Stimulated activated CD4-positive, alpha-beta T cell treated with anti-CD3 and anti-CD28 coated beads, Interleukin-15, amount 100 ng/mL, for 24 hours (primary cell): ENCODE measurements at regions not wholly inside any gene's neighbourhood (a gene's known extent, or its start where the extent isn't known, plus 50 kb on each side); places are given as distances from the start of the nearest gene placed in this dataset.
"Not testable (repeated sequence)": the region's sequence is repeated elsewhere in the genome, so short reads cannot be mapped to it uniquely, and the experiment has no call there.

ENCODE experiments used
- DNase-seq: peaks from one replicate; pipeline ENCODE4 v3.0.0-alpha.2; 2020

- DNase-seq, result no peak
These were observed 904.6 kb upstream of the LRRN3 start for GRCh38 chr7:110186334-110186733.

- no peak for DNase-seq
These were observed 902.9 kb upstream of the LRRN3 start for GRCh38 chr7:110187877-110188554.

DNA sequence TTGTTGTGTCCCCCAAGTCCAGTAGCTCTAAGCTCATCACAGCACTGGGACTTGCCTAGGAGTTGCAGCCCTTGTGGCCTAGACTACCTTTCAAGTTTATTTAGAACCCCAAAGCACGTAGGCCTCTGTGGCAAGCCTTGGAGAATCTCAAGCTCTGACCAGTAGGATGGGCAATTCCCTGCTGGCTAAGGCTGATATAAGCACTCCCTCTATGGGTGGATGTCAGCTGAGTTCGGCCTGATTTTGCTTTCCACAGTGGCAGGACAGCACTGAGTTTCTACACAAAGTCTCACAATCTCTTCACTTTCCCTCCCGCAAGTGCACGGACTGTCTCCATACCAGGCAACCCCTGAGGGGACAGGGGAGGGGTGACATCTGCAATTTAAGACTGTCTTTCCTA is 886.4 kb upstream of the LRRN3 start:
- DNase-seq, result no peak

- DNase-seq, result no peak
These were observed 885.0 kb upstream of the LRRN3 start for GRCh38 chr7:110205899-110206298.

- DNase-seq, result no peak
These were observed 881.0 kb upstream of the LRRN3 start for GRCh38 chr7:110209884-110210283.

GRCh38 chr7:110210941-110211608 is 879.9 kb upstream of the LRRN3 start:
- no peak for DNase-seq

DNA sequence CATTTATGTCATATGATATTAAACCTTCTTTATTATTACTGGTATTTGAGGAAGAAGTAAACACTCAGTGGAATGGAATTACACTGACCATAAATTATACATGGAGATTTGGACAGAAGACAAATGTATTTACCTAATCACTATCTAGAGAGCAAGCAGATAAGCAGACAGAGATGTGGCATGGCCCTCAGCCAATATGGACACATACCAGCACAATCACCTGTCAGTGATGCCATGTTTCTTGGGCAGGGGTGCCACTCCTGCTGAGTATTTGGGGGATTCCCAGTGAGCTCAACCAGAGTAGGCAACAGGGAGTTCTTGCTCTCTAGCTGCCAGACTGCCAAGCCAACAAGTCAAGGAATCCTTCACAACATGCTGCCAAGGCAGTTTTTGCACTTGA is 866.3 kb upstream of the LRRN3 start:
- DNase-seq, result no peak

DNA sequence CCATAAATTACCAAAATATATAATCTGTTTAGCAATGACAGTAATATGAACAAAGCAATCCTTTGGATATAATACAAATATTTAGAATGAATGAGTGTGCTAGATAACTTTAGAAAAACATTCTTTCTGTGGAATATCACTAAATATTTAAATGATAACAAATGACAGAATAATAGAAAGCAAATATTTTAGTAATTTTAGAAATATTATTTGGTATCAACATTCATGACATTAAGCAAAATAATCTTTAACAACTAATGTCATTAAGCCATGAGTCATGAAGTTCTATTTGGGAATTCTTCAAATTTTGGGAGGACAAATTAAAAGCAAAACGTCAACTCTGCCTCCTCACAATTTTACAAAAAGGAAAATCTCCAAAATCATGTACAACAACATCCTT is 844.8 kb upstream of the LRRN3 start:
- DNase-seq, result no peak

- no peak for DNase-seq
These were observed 837.8 kb upstream of the LRRN3 start for GRCh38 chr7:110253093-110253492.

GRCh38 chr7:110257673-110258072 is 833.3 kb upstream of the LRRN3 start:
- DNase-seq, result no peak

DNA sequence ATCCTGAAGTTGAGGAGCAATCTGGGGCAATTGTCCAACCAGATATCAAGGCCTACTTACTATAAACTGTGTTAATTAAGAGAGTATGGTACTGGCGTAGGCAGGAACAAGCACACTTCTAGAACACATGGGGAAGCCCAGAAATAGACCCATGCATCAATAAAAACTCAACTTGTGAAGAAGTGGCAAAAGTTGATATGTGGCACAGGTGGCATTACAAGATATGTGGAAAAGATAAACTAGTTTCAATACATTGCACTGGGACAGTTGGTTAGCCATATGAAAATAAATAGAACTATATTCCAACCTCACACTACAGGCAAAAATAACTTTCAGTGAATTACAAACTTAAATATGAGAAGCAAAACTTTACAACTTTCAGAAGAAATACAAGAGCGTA is 828.7 kb upstream of the LRRN3 start:
- no peak for DNase-seq

- no peak for DNase-seq
These were observed 826.6 kb upstream of the LRRN3 start for GRCh38 chr7:110264288-110264687.

- no peak for DNase-seq
These were observed 809.6 kb upstream of the LRRN3 start for GRCh38 chr7:110281362-110281761.

GRCh38 chr7:110283056-110283455 is 807.9 kb upstream of the LRRN3 start:
- DNase-seq, result no peak

GRCh38 chr7:110291430-110291829 is 799.5 kb upstream of the LRRN3 start:
- no peak for DNase-seq

DNA sequence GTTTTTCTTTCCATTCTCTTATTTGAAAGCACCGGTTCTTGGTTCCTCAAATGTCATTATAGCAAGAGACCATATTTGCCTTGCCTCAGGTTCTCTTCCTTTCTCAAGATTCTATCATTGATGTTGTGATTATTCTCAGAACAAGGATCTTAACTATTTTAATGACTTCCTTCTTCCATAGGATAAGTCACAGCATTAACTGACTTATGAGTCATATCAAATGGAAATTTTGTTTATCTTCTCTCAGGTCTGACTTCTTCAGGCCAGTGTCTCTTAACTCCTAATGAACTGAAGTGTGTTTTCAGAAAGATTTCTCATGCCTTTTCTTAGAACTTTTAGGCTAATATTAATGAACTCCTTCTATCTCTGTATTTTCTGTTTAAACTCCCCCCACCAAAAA is 794.6 kb upstream of the LRRN3 start:
- no peak for DNase-seq

- no peak for DNase-seq
These were observed 783.2 kb upstream of the LRRN3 start for GRCh38 chr7:110307776-110308175.

DNA sequence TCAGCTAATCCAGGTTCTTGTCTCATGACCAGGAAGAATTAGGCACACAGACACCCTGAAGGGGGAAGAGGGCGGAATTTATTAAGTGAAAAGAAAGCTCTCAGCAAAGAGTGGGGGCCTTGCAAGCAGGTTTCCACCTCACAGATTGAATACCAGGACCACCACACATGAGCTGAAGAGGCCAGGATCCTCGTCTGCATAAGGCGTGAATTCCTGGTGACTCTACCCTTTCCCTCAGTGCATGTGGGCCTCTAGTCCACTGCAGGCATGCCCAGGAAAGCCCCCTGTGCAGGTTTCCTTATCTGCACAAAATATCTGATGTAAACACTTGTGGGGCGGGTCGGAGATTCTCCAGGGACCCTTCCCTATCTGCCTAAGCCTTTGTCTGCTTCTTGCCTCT is 782.1 kb upstream of the LRRN3 start:
- no peak for DNase-seq

- no peak for DNase-seq
These were observed 781.0 kb upstream of the LRRN3 start for GRCh38 chr7:110309941-110310340.

DNA sequence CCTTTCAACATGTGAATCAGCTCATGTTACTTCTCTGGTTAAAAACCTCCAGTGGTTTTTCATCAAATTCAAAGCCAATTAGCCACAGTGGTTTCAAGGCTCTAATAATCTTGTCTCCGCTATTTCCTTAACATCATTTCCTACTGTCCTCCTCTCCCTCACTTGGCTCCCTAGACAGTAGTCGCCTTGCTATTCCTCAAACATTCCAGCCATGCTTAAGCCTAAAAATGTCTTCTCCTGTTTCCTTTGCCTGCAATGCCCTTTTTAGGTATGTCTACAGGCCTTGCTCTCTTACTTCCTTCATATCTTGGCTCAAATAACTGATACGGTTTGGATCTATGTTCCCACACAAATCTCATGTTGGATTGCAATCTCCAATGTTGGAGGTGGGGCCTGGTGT is 779.4 kb upstream of the LRRN3 start:
- no peak for DNase-seq

DNA sequence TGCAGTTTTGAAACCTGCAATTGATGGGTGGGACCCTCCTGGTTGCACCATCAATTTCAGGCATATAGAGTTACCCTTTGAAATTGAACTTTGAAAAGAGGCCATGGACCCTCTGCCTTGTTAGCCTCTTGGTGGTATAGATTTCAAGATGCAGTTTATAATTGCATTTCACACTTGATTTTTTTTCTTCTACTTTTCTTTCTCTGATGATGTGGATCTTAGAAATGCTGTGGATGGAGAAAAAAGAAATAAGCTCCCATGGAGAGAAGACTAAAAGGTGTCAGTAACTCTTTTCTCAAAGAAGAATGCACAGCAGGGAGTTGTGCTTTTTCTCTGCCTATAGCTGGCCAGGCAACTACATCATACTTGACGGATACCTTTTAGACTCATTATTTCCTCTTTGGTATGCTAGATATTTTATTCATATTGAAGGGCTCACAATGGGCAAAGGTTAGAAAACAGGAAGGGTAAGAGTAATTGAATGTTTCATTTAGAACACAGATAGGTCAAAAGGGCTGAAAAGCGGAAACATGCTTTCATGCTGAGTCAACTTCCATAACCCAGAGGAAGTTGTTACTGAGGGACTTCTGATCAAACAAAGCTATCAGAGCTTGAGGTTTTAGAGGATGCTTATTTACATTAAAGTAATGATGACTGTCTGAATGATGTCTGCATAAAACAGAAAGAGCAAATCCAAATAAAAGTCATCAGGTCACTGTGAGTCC is 773.2 kb upstream of the LRRN3 start:
- no peak for DNase-seq

- not testable (repeated sequence) for DNase-seq
These were observed 770.6 kb upstream of the LRRN3 start for GRCh38 chr7:110320285-110320684.

- DNase-seq, result no peak
These were observed 768.1 kb upstream of the LRRN3 start for GRCh38 chr7:110322796-110323195.

GRCh38 chr7:110326966-110327365 is 764.0 kb upstream of the LRRN3 start:
- DNase-seq, result no peak
